Vagina (tissue), 2 donors: ENCODE measurements at regions not wholly inside any gene's neighbourhood (a gene's known extent, or its start where the extent isn't known, plus 50 kb on each side); places are given as distances from the start of the nearest gene placed in this dataset.

Source experiments
- CTCF ChIP-seq, 3 experiments: fragments of 450-650 bp in 2 of 3; fragments of 200-600 bp in 1 of 3; sonication (generic) in 1 of 3; IDR thresholded peaks; one replicate each; pipeline ENCODE4 v1.5.1; 2017 to 2019; ENCODE audit warnings: antibody characterized with exemption in 3 of 3, mild to moderate bottlenecking in 2 of 3, moderate library complexity in 2 of 3
- POLR2AphosphoS5 ChIP-seq, 2 donors: sonication (generic); formaldehyde crosslinking; IDR thresholded peaks; one replicate each; pipeline ENCODE4 v1.9.0; 2017; ENCODE audit warnings: antibody characterized with exemption in 2 of 2, mild to moderate bottlenecking in 2 of 2, low read depth in 1 of 2; ENCODE audit not compliant: insufficient read depth in 1 of 2

- no peak for TF ChIP-seq CTCF (IDR thresholded peaks at IDR 0.05)
- no peak for TF ChIP-seq POLR2AphosphoS5 (IDR thresholded peaks at IDR 0.05; ENCODE audit: insufficient read depth in 1 of 2, low read depth in 1 of 2)
Observed at GRCh38 chr5:39648085-39648847, 223.5 kb upstream of the DAB2 start.
